HEK293 (cell line): ENCODE measurements at regions not wholly inside any gene's neighbourhood (a gene's known extent, or its start where the extent isn't known, plus 50 kb on each side); places are given as distances from the start of the nearest gene placed in this dataset.

Source experiments
- KLF1 ChIP-seq: fragments of 450-650 bp; formaldehyde crosslinking; IDR thresholded peaks from 2 replicates; pipeline ENCODE4 v1.5.1; 2016; ENCODE audit warnings: missing biosample characterization, missing genetic modification characterization
- SCRT1 ChIP-seq: fragments of 450-650 bp; formaldehyde crosslinking; IDR thresholded peaks from 2 replicates; pipeline ENCODE4 v1.5.1; 2016; ENCODE audit warnings: missing biosample characterization, missing genetic modification characterization, borderline replicate concordance
- ZFHX2 ChIP-seq: fragments of 450-650 bp; formaldehyde crosslinking; conservative IDR thresholded peaks from 2 replicates; pipeline ENCODE4 v1.5.1; 2016; ENCODE audit warnings: missing biosample characterization, missing genetic modification characterization
- ZFP41 ChIP-seq: fragments of 450-650 bp; formaldehyde crosslinking; IDR thresholded peaks from 2 replicates; pipeline ENCODE4 v1.5.1; 2016; ENCODE audit warnings: missing biosample characterization, missing genetic modification characterization, borderline replicate concordance
- ZNF114 ChIP-seq: fragments of 450-650 bp; formaldehyde crosslinking; IDR thresholded peaks from 2 replicates; pipeline ENCODE4 v1.5.0; 2017; ENCODE audit warnings: missing biosample characterization, missing genetic modification characterization
- ZNF140 ChIP-seq: fragments of 450-650 bp; formaldehyde crosslinking; IDR thresholded peaks from 2 replicates; pipeline ENCODE4 v1.5.1; 2016; ENCODE audit warnings: missing biosample characterization, missing genetic modification characterization
- ZNF239 ChIP-seq: fragments of 450-650 bp; formaldehyde crosslinking; IDR thresholded peaks from 2 replicates; pipeline ENCODE4 v1.5.1; 2016; ENCODE audit warnings: missing biosample characterization, missing genetic modification characterization
- TF ChIP-seq, protein P1 (sequence below): fragments of 450-650 bp; formaldehyde crosslinking; IDR thresholded peaks from 2 replicates; pipeline ENCODE4 v1.5.1; 2016; ENCODE audit warnings: missing biosample characterization, missing genetic modification characterization
- TF ChIP-seq, protein P2 (sequence below): IDR thresholded peaks from 2 replicates; pipeline ENCODE4 v1.6.1; 2011; ENCODE audit warnings: mild to moderate bottlenecking, low read depth, low read length, borderline replicate concordance
- TF ChIP-seq, protein P3 (sequence below): fragments of 450-650 bp; formaldehyde crosslinking; IDR thresholded peaks from 2 replicates; pipeline ENCODE4 v1.5.1; 2016; ENCODE audit warnings: missing biosample characterization, missing genetic modification characterization
- TF ChIP-seq, protein P4 (sequence below): fragments of 450-650 bp; formaldehyde crosslinking; IDR thresholded peaks from 2 replicates; pipeline ENCODE4 v1.5.1; 2017; ENCODE audit warnings: missing biosample characterization, missing genetic modification characterization

DNA sequence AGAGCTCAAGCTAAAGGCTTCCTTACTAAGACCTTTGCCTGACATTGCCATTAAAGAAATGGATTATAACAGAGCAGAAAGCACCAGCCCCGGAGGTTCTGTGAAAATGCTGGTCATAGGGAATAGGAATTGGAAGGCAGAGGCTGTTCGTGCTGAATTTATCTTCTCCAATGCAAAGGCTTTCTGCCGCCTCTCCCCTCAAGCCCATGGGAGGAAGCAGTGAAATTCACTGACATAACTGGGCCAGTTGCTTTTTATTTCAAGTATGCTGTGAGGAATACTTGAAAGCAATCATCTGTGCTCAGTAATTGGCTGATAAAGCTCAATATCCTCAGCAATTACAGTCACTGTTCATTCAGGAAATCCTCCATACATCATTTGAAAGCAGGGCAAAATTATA is 85.4 kb upstream of the LINC00305 start:
- TF ChIP-seq, protein P1, sequence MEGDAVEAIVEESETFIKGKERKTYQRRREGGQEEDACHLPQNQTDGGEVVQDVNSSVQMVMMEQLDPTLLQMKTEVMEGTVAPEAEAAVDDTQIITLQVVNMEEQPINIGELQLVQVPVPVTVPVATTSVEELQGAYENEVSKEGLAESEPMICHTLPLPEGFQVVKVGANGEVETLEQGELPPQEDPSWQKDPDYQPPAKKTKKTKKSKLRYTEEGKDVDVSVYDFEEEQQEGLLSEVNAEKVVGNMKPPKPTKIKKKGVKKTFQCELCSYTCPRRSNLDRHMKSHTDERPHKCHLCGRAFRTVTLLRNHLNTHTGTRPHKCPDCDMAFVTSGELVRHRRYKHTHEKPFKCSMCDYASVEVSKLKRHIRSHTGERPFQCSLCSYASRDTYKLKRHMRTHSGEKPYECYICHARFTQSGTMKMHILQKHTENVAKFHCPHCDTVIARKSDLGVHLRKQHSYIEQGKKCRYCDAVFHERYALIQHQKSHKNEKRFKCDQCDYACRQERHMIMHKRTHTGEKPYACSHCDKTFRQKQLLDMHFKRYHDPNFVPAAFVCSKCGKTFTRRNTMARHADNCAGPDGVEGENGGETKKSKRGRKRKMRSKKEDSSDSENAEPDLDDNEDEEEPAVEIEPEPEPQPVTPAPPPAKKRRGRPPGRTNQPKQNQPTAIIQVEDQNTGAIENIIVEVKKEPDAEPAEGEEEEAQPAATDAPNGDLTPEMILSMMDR (tag by site-specific recombination): no peak
- TF ChIP-seq SCRT1 (tag by site-specific recombination) (no peak), ZFHX2 (tag by site-specific recombination) (no peak), ZNF239 (tag by site-specific recombination) (no peak), ZFP41 (tag by site-specific recombination) (no peak), ZNF140 (tag by site-specific recombination) (no peak), ZNF114 (tag by site-specific recombination) (no peak), KLF1 (tag by site-specific recombination) (no peak)
- TF ChIP-seq, protein P2, sequence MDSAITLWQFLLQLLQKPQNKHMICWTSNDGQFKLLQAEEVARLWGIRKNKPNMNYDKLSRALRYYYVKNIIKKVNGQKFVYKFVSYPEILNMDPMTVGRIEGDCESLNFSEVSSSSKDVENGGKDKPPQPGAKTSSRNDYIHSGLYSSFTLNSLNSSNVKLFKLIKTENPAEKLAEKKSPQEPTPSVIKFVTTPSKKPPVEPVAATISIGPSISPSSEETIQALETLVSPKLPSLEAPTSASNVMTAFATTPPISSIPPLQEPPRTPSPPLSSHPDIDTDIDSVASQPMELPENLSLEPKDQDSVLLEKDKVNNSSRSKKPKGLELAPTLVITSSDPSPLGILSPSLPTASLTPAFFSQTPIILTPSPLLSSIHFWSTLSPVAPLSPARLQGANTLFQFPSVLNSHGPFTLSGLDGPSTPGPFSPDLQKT: no peak
- TF ChIP-seq, protein P3, sequence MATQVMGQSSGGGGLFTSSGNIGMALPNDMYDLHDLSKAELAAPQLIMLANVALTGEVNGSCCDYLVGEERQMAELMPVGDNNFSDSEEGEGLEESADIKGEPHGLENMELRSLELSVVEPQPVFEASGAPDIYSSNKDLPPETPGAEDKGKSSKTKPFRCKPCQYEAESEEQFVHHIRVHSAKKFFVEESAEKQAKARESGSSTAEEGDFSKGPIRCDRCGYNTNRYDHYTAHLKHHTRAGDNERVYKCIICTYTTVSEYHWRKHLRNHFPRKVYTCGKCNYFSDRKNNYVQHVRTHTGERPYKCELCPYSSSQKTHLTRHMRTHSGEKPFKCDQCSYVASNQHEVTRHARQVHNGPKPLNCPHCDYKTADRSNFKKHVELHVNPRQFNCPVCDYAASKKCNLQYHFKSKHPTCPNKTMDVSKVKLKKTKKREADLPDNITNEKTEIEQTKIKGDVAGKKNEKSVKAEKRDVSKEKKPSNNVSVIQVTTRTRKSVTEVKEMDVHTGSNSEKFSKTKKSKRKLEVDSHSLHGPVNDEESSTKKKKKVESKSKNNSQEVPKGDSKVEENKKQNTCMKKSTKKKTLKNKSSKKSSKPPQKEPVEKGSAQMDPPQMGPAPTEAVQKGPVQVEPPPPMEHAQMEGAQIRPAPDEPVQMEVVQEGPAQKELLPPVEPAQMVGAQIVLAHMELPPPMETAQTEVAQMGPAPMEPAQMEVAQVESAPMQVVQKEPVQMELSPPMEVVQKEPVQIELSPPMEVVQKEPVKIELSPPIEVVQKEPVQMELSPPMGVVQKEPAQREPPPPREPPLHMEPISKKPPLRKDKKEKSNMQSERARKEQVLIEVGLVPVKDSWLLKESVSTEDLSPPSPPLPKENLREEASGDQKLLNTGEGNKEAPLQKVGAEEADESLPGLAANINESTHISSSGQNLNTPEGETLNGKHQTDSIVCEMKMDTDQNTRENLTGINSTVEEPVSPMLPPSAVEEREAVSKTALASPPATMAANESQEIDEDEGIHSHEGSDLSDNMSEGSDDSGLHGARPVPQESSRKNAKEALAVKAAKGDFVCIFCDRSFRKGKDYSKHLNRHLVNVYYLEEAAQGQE (tag by site-specific recombination): no peak
- TF ChIP-seq, protein P4, sequence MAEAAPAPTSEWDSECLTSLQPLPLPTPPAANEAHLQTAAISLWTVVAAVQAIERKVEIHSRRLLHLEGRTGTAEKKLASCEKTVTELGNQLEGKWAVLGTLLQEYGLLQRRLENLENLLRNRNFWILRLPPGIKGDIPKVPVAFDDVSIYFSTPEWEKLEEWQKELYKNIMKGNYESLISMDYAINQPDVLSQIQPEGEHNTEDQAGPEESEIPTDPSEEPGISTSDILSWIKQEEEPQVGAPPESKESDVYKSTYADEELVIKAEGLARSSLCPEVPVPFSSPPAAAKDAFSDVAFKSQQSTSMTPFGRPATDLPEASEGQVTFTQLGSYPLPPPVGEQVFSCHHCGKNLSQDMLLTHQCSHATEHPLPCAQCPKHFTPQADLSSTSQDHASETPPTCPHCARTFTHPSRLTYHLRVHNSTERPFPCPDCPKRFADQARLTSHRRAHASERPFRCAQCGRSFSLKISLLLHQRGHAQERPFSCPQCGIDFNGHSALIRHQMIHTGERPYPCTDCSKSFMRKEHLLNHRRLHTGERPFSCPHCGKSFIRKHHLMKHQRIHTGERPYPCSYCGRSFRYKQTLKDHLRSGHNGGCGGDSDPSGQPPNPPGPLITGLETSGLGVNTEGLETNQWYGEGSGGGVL (tag by site-specific recombination): no peak
